ENCODE measurements at regions not wholly inside any gene's neighbourhood (a gene's known extent, or its start where the extent isn't known, plus 50 kb on each side); places are given as distances from the start of the nearest gene placed in this dataset.

DNA sequence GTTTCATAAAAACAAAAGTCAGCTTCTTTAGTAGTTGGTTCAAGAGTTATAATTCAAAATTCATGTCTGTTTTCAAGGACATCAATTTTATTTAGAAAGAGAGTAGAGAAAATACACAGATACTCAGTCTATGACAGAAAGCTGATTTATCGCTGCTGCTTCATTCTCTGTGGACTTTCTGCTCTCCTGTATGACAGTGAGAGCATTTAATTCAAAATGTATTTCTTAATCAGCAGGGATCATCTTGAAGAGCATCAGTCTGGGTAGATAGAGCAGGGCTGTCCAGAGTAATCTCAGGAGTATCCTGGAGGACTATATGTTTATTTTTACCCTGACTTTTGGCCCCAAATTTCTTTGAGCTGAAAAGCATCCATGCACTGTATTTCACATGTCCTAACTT lies 1676.7 kb downstream of the REEP3 start:
- intact Hi-C loops (cut with DNase I), result no loop called here
- Histone ChIP-seq H3K27ac (no peak overlapping the region), H3K36me3 (no peaks in the 10 kb centered on the region), H3K4me1 (ENCODE audit: insufficient read depth) (no peaks in the 10 kb centered on the region), H3K27me3 (no peaks in the 10 kb centered on the region), H3K9me3 (no peaks in the 10 kb centered on the region), H3K4me3 (no peak overlapping the region)
- DNase-seq, result no peak
- WGBS, 3 donors, result 28 to 71% (median 37%) methylated on average over 1 of the region's 1 CpG
- TF ChIP-seq POLR2A (IDR thresholded peaks at IDR 0.05), result no peak
- no peak for TF ChIP-seq CTCF (IDR thresholded peaks at IDR 0.05)
- no peak for TF ChIP-seq EP300 (IDR thresholded peaks at IDR 0.05)

- H3K36me3 ChIP-seq, result no peaks in the 10 kb centered on the region
- intact Hi-C loops (cut with DNase I), result no loop called here
- H3K27ac ChIP-seq, result no peak overlapping the region
- no peaks in the 10 kb centered on the region for H3K27me3 ChIP-seq
- H3K4me3 ChIP-seq, result no peak overlapping the region
- TF ChIP-seq CTCF (IDR thresholded peaks at IDR 0.05) (no peak), EP300 (IDR thresholded peaks at IDR 0.05) (no peak), POLR2A (IDR thresholded peaks at IDR 0.05) (no peak)
- WGBS, 3 donors, result 73 to 86% (median 85%) methylated on average over 3 of the region's 3 CpGs
- H3K9me3 ChIP-seq, result no peaks in the 10 kb centered on the region
- DNase-seq, result no peak
- H3K4me1 ChIP-seq (ENCODE audit: insufficient read depth), result no peaks in the 10 kb centered on the region
These were observed 1680.3 kb downstream of the REEP3 start for GRCh38 chr10:65201491-65201890.

- Histone ChIP-seq H3K27me3 (no peaks in the 10 kb centered on the region), H3K36me3 (no peaks in the 10 kb centered on the region), H3K4me3 (no peak overlapping the region), H3K27ac (no peak overlapping the region), H3K4me1 (ENCODE audit: insufficient read depth) (no peaks in the 10 kb centered on the region), H3K9me3 (no peaks in the 10 kb centered on the region)
- intact Hi-C loops (cut with DNase I), result no loop called here
- no peak for TF ChIP-seq CTCF (IDR thresholded peaks at IDR 0.05)
- no peak for TF ChIP-seq POLR2A (IDR thresholded peaks at IDR 0.05)
- TF ChIP-seq EP300 (IDR thresholded peaks at IDR 0.05), result no peak
- DNase-seq, result no peak
- 91 to 100% (median 94%) methylated on average over 1 of the region's 1 CpG for WGBS, 3 donors
These were observed 1683.8 kb downstream of the REEP3 start for GRCh38 chr10:65204999-65205398.

DNA sequence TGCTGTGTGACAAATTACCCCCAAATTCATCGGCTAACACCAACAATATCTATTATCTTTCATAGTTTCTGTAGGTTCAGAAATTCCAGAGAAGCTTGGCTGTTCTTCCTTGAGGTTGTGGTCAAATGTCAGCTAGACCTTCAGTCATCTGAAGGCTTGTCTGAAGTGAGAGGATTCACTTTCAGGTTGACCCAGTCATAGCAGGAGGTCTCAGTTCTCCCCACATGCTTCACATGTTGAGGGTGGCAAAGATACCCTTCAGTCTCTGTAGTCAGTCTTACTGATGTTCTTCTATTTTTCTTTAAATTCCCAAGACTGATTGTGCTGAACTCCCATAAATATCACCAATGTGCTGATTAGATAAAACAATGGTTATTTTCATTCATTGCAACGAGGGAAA lies 1692.0 kb downstream of the REEP3 start:
- whole genome bisulfite sequencing, 3 donors, result 71 to 82% (median 75%) methylated on average over 2 of the region's 2 CpGs
- no peak for TF ChIP-seq POLR2A (IDR thresholded peaks at IDR 0.05)
- no peak for TF ChIP-seq CTCF (IDR thresholded peaks at IDR 0.05)
- no peak for TF ChIP-seq EP300 (IDR thresholded peaks at IDR 0.05)
- intact Hi-C loops (cut with DNase I), result no loop called here

DNA sequence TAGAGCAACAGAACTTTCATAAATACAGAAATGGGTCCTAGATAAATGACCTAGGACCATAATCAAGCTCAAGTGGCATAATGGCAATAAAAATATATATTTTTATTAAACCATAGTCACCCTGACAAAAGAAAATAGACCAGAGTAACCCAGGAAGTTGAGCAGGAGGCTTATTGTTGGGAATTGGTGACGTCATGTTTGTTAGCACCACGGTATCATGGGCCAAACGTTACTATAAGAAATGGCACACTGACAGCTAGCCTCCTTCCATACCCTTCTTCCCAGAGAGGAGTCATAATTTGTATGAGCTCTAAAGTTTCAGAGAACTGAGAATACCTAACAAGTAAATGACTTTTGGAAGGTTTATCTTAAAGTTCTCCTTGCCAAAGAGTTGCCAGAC lies 1698.2 kb downstream of the REEP3 start:
- Histone ChIP-seq H3K27ac (no peak overlapping the region), H3K36me3 (no peaks in the 10 kb centered on the region), H3K4me3 (no peak overlapping the region), H3K27me3 (no peaks in the 10 kb centered on the region), H3K9me3 (no peaks in the 10 kb centered on the region), H3K4me1 (ENCODE audit: insufficient read depth) (no peaks in the 10 kb centered on the region)
- no peak for DNase-seq
- 80 to 88% (median 86%) methylated on average over 3 of the region's 3 CpGs for WGBS, 3 donors
- no peak for TF ChIP-seq POLR2A (IDR thresholded peaks at IDR 0.05)
- TF ChIP-seq CTCF (IDR thresholded peaks at IDR 0.05), result no peak
- no peak for TF ChIP-seq EP300 (IDR thresholded peaks at IDR 0.05)
- intact Hi-C loops (cut with DNase I), result no loop called here

More for the DNA sequence above, 1692.0 kb downstream of the REEP3 start:
- Histone ChIP-seq H3K36me3 (no peaks in the 10 kb centered on the region), H3K27me3 (no peaks in the 10 kb centered on the region), H3K4me1 (ENCODE audit: insufficient read depth) (no peaks in the 10 kb centered on the region), H3K4me3 (no peak overlapping the region), H3K9me3 (no peaks in the 10 kb centered on the region), H3K27ac (no peak overlapping the region)
- DNase-seq, result no peak
